ENCODE measurements at regions not wholly inside any gene's neighbourhood (a gene's known extent, or its start where the extent isn't known, plus 50 kb on each side); places are given as distances from the start of the nearest gene placed in this dataset.
"Not testable (repeated sequence)": the region's sequence is repeated elsewhere in the genome, so short reads cannot be mapped to it uniquely, and the experiment has no call there.

DNA sequence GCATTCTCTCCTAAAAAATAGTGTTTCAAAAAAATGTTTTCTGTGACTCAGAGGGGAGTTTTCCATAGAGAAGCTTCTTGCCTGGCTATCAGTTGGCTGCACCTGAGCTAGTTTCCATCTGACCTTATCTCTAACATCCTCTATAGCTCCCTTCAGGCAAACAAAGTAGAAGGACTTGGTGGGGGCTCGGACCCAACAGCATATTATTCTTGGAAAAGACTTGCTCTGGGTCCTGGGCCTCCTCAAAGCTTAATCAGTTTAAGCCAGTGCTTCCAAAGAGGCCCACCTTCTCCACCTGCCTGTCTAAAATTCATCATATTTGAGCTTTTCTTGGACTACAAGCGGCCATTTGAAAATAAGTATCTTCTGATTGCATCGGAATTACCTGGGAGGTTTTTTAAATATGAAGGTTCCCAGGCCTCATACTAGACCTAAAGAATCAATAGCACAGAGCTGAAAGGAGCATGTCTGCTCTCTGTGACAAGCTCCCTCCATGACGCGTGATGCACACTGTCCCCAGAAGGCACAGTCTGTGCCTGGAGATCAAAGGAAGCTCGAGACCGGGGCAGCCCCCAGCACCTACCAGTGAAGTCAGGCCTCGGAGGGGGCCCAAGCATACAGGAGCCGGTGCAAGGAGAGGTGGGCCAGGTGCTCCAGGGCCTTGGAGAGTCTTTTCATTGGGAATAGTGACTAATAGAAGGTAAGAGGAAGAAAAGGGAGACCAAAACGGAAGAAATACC, 80.6 kb upstream of the HIVEP1 start:
- H2AFZ ChIP-seq (ENCODE audit: low read depth, low read length) = no peak overlapping the region
- TF ChIP-seq, protein P1, sequence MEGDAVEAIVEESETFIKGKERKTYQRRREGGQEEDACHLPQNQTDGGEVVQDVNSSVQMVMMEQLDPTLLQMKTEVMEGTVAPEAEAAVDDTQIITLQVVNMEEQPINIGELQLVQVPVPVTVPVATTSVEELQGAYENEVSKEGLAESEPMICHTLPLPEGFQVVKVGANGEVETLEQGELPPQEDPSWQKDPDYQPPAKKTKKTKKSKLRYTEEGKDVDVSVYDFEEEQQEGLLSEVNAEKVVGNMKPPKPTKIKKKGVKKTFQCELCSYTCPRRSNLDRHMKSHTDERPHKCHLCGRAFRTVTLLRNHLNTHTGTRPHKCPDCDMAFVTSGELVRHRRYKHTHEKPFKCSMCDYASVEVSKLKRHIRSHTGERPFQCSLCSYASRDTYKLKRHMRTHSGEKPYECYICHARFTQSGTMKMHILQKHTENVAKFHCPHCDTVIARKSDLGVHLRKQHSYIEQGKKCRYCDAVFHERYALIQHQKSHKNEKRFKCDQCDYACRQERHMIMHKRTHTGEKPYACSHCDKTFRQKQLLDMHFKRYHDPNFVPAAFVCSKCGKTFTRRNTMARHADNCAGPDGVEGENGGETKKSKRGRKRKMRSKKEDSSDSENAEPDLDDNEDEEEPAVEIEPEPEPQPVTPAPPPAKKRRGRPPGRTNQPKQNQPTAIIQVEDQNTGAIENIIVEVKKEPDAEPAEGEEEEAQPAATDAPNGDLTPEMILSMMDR (IDR thresholded peaks at IDR 0.05; ENCODE audit: insufficient read depth, low read depth, low read length) = no peak
- TF ChIP-seq EZH2 (IDR thresholded peaks at IDR 0.05; ENCODE audit: insufficient read depth, low read length) = no peak
- no peaks in the 10 kb centered on the region for H4K20me1 ChIP-seq (ENCODE audit: insufficient read depth, low read length)
- H3K4me1 ChIP-seq (ENCODE audit: insufficient read depth, low read length) = no peaks in the 10 kb centered on the region
- H3K79me2 ChIP-seq (ENCODE audit: insufficient read depth, low read length) = no peaks in the 10 kb centered on the region
- H3K36me3 ChIP-seq (ENCODE audit: insufficient read depth, low read length) = no peaks in the 10 kb centered on the region
- no peaks in the 10 kb centered on the region for H3K27me3 ChIP-seq (ENCODE audit: insufficient read depth, low read length)
- Mint-ChIP-seq H3K4me3 (ENCODE audit: unreplicated experiment) (no peak overlapping the region), H3K36me3 (ENCODE audit: low read depth, unreplicated experiment) (no peaks in the 10 kb centered on the region), H3K4me1 (ENCODE audit: low read depth, unreplicated experiment) (no peaks in the 10 kb centered on the region), H3K9me3 (ENCODE audit: unreplicated experiment) (no peaks in the 10 kb centered on the region), H3K27ac (ENCODE audit: unreplicated experiment) (no peak overlapping the region), H3K27me3 (ENCODE audit: low read depth, unreplicated experiment) (no peaks in the 10 kb centered on the region)
- H3K9ac ChIP-seq (ENCODE audit: low read length) = no peak overlapping the region
- no peak overlapping the region for H3K4me3 ChIP-seq (ENCODE audit: insufficient read depth, low read depth, low read length)
- FAIRE-seq (no peak), DNase-seq (ENCODE audit: low read depth) (no peak)
- no peak overlapping the region for H3K4me2 ChIP-seq (ENCODE audit: low read length)
- no peak overlapping the region for H3K27ac ChIP-seq (ENCODE audit: low read depth, low read length)
- no peaks in the 10 kb centered on the region for H3K9me3 ChIP-seq (ENCODE audit: insufficient read depth, low read depth, low read length)

DNA sequence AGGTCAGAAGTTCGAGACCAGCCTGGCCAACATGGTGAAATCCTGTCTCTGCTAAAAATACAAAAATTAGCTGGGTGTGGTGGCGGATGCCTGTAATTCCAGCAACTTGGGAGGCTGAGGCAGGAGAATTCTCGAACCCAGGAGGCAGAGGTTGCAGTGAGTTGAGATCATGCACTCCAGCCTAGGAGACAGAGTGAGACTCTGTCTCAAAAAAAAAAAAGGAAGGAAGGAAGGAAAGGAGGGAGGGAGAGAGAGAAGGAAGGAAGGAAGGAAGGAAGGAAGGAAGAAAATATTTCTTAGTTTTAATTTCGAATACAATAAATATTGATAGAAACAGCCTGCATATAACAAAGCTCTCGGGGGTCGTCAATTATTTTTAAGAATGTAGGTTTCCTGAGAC, 81.3 kb upstream of the HIVEP1 start:
- H3K36me3 ChIP-seq (ENCODE audit: insufficient read depth, low read length); H4K20me1 ChIP-seq (ENCODE audit: insufficient read depth, low read length); H3K27ac Mint-ChIP-seq (ENCODE audit: unreplicated experiment); H3K4me3 ChIP-seq (ENCODE audit: insufficient read depth, low read depth, low read length); H3K4me1 Mint-ChIP-seq (ENCODE audit: low read depth, unreplicated experiment); H2AFZ ChIP-seq (ENCODE audit: low read depth, low read length); H3K9ac ChIP-seq (ENCODE audit: low read length); H3K27me3 ChIP-seq (ENCODE audit: insufficient read depth, low read length); H3K27ac ChIP-seq (ENCODE audit: low read depth, low read length); H3K4me2 ChIP-seq (ENCODE audit: low read length); DNase-seq (ENCODE audit: low read depth); H3K36me3 Mint-ChIP-seq (ENCODE audit: low read depth, unreplicated experiment); FAIRE-seq; H3K9me3 Mint-ChIP-seq (ENCODE audit: unreplicated experiment); H3K4me1 ChIP-seq (ENCODE audit: insufficient read depth, low read length); H3K27me3 Mint-ChIP-seq (ENCODE audit: low read depth, unreplicated experiment); H3K9me3 ChIP-seq (ENCODE audit: insufficient read depth, low read depth, low read length); H3K79me2 ChIP-seq (ENCODE audit: insufficient read depth, low read length); H3K4me3 Mint-ChIP-seq (ENCODE audit: unreplicated experiment): not testable (repeated sequence)

DNA sequence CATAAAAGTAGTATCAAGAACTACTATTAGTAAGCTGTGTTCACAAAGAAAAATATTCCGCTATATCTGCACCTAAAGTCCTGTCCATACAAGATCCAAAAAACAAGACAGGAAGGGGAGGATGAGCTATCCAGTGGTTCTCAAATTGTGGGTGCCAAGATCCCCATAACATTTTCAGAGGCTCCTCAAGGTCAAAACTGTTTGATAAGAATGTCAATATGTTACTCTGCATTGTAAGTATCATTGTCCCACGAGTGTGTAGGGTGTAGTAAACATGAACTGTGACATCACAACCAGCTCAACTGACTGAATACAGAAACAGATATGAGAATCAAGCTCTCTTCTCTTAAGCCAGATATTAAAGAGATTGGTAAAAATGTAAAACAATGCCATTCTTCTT, 81.9 kb upstream of the HIVEP1 start:
- no peaks in the 10 kb centered on the region for H3K9me3 ChIP-seq (ENCODE audit: insufficient read depth, low read depth, low read length)
- no peak overlapping the region for H3K9ac ChIP-seq (ENCODE audit: low read length)
- no peak overlapping the region for H3K27ac Mint-ChIP-seq (ENCODE audit: unreplicated experiment)
- H3K27me3 ChIP-seq (ENCODE audit: insufficient read depth, low read length) = no peaks in the 10 kb centered on the region
- no peaks in the 10 kb centered on the region for H3K4me1 ChIP-seq (ENCODE audit: insufficient read depth, low read length)
- no peak overlapping the region for H3K27ac ChIP-seq (ENCODE audit: low read depth, low read length)
- H3K36me3 ChIP-seq (ENCODE audit: insufficient read depth, low read length) = no peaks in the 10 kb centered on the region
- H3K27me3 Mint-ChIP-seq (ENCODE audit: low read depth, unreplicated experiment) = no peaks in the 10 kb centered on the region
- DNase-seq (ENCODE audit: low read depth) (no peak), FAIRE-seq (no peak)
- no peak overlapping the region for H2AFZ ChIP-seq (ENCODE audit: low read depth, low read length)
- H3K36me3 Mint-ChIP-seq (ENCODE audit: low read depth, unreplicated experiment) = no peaks in the 10 kb centered on the region
- no peak overlapping the region for H3K4me3 Mint-ChIP-seq (ENCODE audit: unreplicated experiment)
- no peaks in the 10 kb centered on the region for H3K4me1 Mint-ChIP-seq (ENCODE audit: low read depth, unreplicated experiment)
- H3K4me3 ChIP-seq (ENCODE audit: insufficient read depth, low read depth, low read length) = no peak overlapping the region
- H3K4me2 ChIP-seq (ENCODE audit: low read length) = no peak overlapping the region
- TF ChIP-seq, protein P1 (IDR thresholded peaks at IDR 0.05; ENCODE audit: insufficient read depth, low read depth, low read length) = no peak
- TF ChIP-seq EZH2 (IDR thresholded peaks at IDR 0.05; ENCODE audit: insufficient read depth, low read length) = no peak
- H3K9me3 Mint-ChIP-seq (ENCODE audit: unreplicated experiment) = no peaks in the 10 kb centered on the region
- H4K20me1 ChIP-seq (ENCODE audit: insufficient read depth, low read length) = no peaks in the 10 kb centered on the region
- H3K79me2 ChIP-seq (ENCODE audit: insufficient read depth, low read length) = no peaks in the 10 kb centered on the region
